HEK293 (cell line): ENCODE measurements at regions not wholly inside any gene's neighbourhood (a gene's known extent, or its start where the extent isn't known, plus 50 kb on each side); places are given as distances from the start of the nearest gene placed in this dataset.

Source experiments
- CTCF ChIA-PET: fragments of 350-600 bp; formaldehyde crosslinking; extraction: SDS; loops from one replicate; lab custom pipeline; 2021; ENCODE audit warnings: antibody characterized with exemption; lab: Yijun Ruan, JAX
- POLR2A ChIA-PET: fragments of 300-600 bp; formaldehyde crosslinking; extraction: SDS; loops from one replicate; lab custom pipeline; 2020; ENCODE audit warnings: antibody characterized with exemption, inconsistent platforms; lab: Yijun Ruan, JAX
- H3K27ac ChIP-seq: fragments of 200-500 bp; sonication (Bioruptor generic); 2 replicates; pipeline ENCODE4 v1.5.1; 2014; ENCODE audit warnings: low read depth, low read length, control low read depth, inconsistent platforms; ENCODE audit errors: extremely low read depth
- H3K36me3 ChIP-seq, 2 experiments: fragments of 200-500 bp in 1 of 2; sonication (Bioruptor generic) in 1 of 2; 1 replicate in 1 of 2; 2 replicates in 1 of 2; pipeline ENCODE4 v1.5.1; 2014 to 2017; ENCODE audit warnings: inconsistent platforms in 2 of 2, low read length in 2 of 2; ENCODE audit not compliant: control insufficient read depth in 2 of 2, insufficient read depth in 1 of 2
- H3K4me1 ChIP-seq: fragments of 200-500 bp; sonication (Bioruptor generic); 2 replicates; pipeline ENCODE4 v1.5.1; 2014; ENCODE audit warnings: mild to moderate bottlenecking, low read length, inconsistent platforms; ENCODE audit not compliant: control insufficient read depth, insufficient read depth
- H3K4me3 ChIP-seq: 2 replicates; pipeline ENCODE4 v1.5.1; 2011; ENCODE audit warnings: low read depth, mild to moderate bottlenecking, control low read depth, low read length, moderate library complexity
- H3K9me3 ChIP-seq: fragments of 200-500 bp; sonication (Bioruptor generic); 2 replicates; pipeline ENCODE4 v1.5.1; 2014; ENCODE audit warnings: low read depth, low read length, inconsistent platforms; ENCODE audit not compliant: control insufficient read depth, insufficient read depth
- HOXA7 ChIP-seq: sonication (generic); formaldehyde crosslinking; IDR thresholded peaks from 2 replicates; pipeline ENCODE4 v1.8.1; 2022; ENCODE audit warnings: missing genetic modification reagents, borderline replicate concordance
- IKZF3 ChIP-seq: fragments of 450-650 bp; IDR thresholded peaks from 2 replicates; pipeline ENCODE4 v1.5.0; 2018; ENCODE audit warnings: missing biosample characterization, mild to moderate bottlenecking, missing genetic modification characterization, moderate library complexity
- KLF16 ChIP-seq: fragments of 450-650 bp; formaldehyde crosslinking; IDR thresholded peaks from 2 replicates; pipeline ENCODE4 v1.5.1; 2017; ENCODE audit warnings: missing biosample characterization, missing genetic modification characterization
- SCRT1 ChIP-seq: fragments of 450-650 bp; formaldehyde crosslinking; IDR thresholded peaks from 2 replicates; pipeline ENCODE4 v1.5.1; 2016; ENCODE audit warnings: missing biosample characterization, missing genetic modification characterization, borderline replicate concordance
- ZBTB48 ChIP-seq: fragments of 450-650 bp; formaldehyde crosslinking; IDR thresholded peaks from 2 replicates; pipeline ENCODE4 v1.5.1; 2016; ENCODE audit warnings: missing biosample characterization, missing genetic modification characterization
- ZNF114 ChIP-seq: fragments of 450-650 bp; formaldehyde crosslinking; IDR thresholded peaks from 2 replicates; pipeline ENCODE4 v1.5.0; 2017; ENCODE audit warnings: missing biosample characterization, missing genetic modification characterization
- ZNF2 ChIP-seq: fragments of 450-650 bp; formaldehyde crosslinking; IDR thresholded peaks from 2 replicates; pipeline ENCODE4 v1.5.1; 2016; ENCODE audit warnings: missing biosample characterization, missing genetic modification characterization
- ZNF214 ChIP-seq: fragments of 450-650 bp; formaldehyde crosslinking; IDR thresholded peaks from 2 replicates; pipeline ENCODE4 v1.5.1; 2017; ENCODE audit warnings: missing biosample characterization, mild to moderate bottlenecking, missing genetic modification characterization, borderline replicate concordance
- ZNF223 ChIP-seq: fragments of 450-650 bp; formaldehyde crosslinking; IDR thresholded peaks from 2 replicates; pipeline ENCODE4 v1.5.1; 2016; ENCODE audit warnings: missing biosample characterization, missing genetic modification characterization
- ZNF324 ChIP-seq: fragments of 450-650 bp; formaldehyde crosslinking; IDR thresholded peaks from 2 replicates; pipeline ENCODE4 v1.5.1; 2016; ENCODE audit warnings: missing biosample characterization, missing genetic modification characterization
- ZNF423 ChIP-seq: fragments of 450-650 bp; formaldehyde crosslinking; IDR thresholded peaks from 2 replicates; pipeline ENCODE4 v1.5.1; 2016; ENCODE audit warnings: missing biosample characterization, missing genetic modification characterization
- ZNF433 ChIP-seq: fragments of 450-650 bp; formaldehyde crosslinking; IDR thresholded peaks from 2 replicates; pipeline ENCODE4 v1.5.1; 2016; ENCODE audit warnings: missing biosample characterization, missing genetic modification characterization, low read depth
- ZNF48 ChIP-seq: fragments of 450-650 bp; formaldehyde crosslinking; IDR thresholded peaks from 2 replicates; pipeline ENCODE4 v1.5.1; 2016; ENCODE audit warnings: missing biosample characterization, missing genetic modification characterization
- ZNF660 ChIP-seq: fragments of 450-650 bp; IDR thresholded peaks from 2 replicates; pipeline ENCODE4 v1.5.1; 2018; ENCODE audit warnings: missing biosample characterization, mild to moderate bottlenecking, missing genetic modification characterization
- ZNF792 ChIP-seq: fragments of 450-650 bp; formaldehyde crosslinking; IDR thresholded peaks from 2 replicates; pipeline ENCODE4 v1.5.1; 2016; ENCODE audit warnings: missing biosample characterization, missing genetic modification characterization
- ZSCAN23 ChIP-seq: fragments of 450-650 bp; formaldehyde crosslinking; IDR thresholded peaks from 2 replicates; pipeline ENCODE4 v1.5.1; 2016; ENCODE audit warnings: missing biosample characterization, missing genetic modification characterization
- ZSCAN30 ChIP-seq: fragments of 450-650 bp; IDR thresholded peaks from 2 replicates; pipeline ENCODE4 v1.5.1; 2018; ENCODE audit warnings: missing biosample characterization, mild to moderate bottlenecking, missing genetic modification characterization, moderate library complexity
- ZXDB ChIP-seq: fragments of 450-650 bp; formaldehyde crosslinking; IDR thresholded peaks from 2 replicates; pipeline ENCODE4 v1.5.1; 2016; ENCODE audit warnings: missing biosample characterization, missing genetic modification characterization
- TF ChIP-seq, protein P1 (sequence below): fragments of 450-650 bp; formaldehyde crosslinking; IDR thresholded peaks from 2 replicates; pipeline ENCODE4 v1.5.1; 2016; ENCODE audit warnings: missing biosample characterization, missing genetic modification characterization
- TF ChIP-seq, protein P2 (sequence below): fragments of 450-650 bp; formaldehyde crosslinking; IDR thresholded peaks from 2 replicates; pipeline ENCODE4 v1.5.1; 2016; ENCODE audit warnings: missing biosample characterization, missing genetic modification characterization, borderline replicate concordance
- TF ChIP-seq, protein P3 (sequence below): fragments of 450-650 bp; formaldehyde crosslinking; IDR thresholded peaks from 2 replicates; pipeline ENCODE4 v1.5.1; 2017; ENCODE audit warnings: missing biosample characterization, mild to moderate bottlenecking, missing genetic modification characterization, moderate library complexity
- TF ChIP-seq, protein P4 (sequence below): fragments of 450-650 bp; formaldehyde crosslinking; IDR thresholded peaks from 2 replicates; pipeline ENCODE4; 2016; ENCODE audit warnings: missing biosample characterization, missing genetic modification characterization

DNA sequence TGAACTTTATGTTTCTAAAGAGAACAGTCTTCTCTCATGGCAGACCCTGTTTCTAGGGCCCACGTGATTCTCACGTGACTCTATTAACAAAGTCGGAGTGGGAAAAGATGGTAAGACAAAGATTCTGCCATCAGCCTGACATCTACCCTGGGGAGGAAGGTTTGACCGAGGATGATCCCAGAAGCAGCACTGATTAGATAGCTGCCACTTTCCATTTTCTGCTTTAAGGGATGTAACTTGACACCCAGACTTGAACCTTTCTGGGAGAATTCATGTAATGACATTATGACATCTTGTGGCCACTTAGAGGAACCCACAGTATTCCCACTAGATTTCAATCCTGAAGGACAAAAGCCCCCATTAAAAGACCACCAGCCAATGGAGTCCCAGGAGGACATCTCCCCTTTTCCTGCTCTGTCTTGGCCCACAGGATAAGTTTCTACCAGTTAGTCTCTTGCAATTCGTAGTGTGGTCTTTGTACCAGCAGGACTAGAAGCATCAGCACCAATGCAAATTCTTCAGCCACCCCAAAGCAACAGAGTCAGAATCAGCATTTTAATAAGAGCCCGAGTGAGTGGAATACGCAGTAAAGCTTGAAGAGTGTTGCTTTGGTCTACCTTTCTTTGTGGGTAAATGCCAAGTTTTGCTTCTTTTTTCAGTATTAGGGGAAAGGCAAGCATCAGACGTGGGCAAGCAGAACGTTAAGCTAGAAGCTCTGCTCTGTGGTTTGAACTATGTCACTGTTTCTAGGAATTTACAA, 480.5 kb upstream of the PROK2 start (continued):
- TF ChIP-seq, protein P1, sequence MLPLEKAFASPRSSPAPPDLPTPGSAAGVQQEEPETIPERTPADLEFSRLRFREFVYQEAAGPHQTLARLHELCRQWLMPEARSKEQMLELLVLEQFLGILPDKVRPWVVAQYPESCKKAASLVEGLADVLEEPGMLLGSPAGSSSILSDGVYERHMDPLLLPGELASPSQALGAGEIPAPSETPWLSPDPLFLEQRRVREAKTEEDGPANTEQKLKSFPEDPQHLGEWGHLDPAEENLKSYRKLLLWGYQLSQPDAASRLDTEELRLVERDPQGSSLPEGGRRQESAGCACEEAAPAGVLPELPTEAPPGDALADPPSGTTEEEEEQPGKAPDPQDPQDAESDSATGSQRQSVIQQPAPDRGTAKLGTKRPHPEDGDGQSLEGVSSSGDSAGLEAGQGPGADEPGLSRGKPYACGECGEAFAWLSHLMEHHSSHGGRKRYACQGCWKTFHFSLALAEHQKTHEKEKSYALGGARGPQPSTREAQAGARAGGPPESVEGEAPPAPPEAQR (tag by site-specific recombination): no peak
- no peak for TF ChIP-seq ZNF660 (tag by site-specific recombination)

DNA sequence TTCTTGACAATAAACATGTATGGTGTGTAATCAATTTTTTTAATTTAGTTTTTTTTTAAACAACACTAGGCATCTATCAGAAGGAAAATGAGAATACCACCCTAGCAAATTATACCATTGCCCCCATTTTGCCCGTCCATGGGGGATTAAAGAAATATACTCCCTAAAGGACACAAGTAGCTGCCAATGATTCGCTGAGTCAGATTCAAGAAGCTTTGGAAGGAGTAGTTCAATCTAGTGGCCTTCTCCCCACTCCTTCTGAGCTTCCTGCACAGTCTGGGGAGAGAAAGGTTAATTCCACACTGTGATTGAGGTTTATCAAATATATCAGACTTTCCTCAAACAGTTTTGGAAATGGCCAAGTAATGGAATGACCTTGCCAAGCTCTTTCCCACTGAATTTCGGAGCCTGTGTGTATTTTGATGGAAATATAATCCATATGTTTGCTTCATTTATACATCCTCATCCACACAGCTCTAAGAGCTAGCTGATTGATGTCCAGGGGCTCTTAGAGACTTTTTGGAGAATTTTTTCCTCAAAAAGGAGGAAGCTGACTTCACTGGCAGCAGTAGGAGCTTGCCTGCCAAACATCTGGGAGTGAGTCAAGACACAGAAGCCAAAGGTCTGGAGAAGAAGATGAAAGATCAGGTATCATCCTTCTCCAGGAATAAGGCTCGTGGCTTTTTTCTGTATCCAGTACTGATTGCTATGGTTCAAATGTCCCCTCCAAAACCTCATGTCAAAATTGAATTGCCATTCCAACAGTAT, 478.5 kb upstream of the PROK2 start:
- TF ChIP-seq SCRT1 (tag by site-specific recombination) (no peak), ZNF48 (tag by site-specific recombination) (no peak), ZNF423 (tag by site-specific recombination) (no peak), ZNF792 (tag by site-specific recombination) (no peak), ZNF2 (tag by site-specific recombination) (no peak), ZSCAN30 (tag by site-specific recombination) (no peak), IKZF3 (no peak), ZNF324 (no peak), ZNF223 (tag by site-specific recombination) (no peak), HOXA7 (CRISPR knock-in tag) (no peak), ZNF433 (tag by site-specific recombination) (no peak), ZNF214 (tag by site-specific recombination) (no peak), ZBTB48 (tag by site-specific recombination) (no peak), ZSCAN23 (tag by site-specific recombination) (no peak), ZNF114 (tag by site-specific recombination) (no peak), KLF16 (no peak), ZXDB (no peak)
- TF ChIP-seq, protein P2, sequence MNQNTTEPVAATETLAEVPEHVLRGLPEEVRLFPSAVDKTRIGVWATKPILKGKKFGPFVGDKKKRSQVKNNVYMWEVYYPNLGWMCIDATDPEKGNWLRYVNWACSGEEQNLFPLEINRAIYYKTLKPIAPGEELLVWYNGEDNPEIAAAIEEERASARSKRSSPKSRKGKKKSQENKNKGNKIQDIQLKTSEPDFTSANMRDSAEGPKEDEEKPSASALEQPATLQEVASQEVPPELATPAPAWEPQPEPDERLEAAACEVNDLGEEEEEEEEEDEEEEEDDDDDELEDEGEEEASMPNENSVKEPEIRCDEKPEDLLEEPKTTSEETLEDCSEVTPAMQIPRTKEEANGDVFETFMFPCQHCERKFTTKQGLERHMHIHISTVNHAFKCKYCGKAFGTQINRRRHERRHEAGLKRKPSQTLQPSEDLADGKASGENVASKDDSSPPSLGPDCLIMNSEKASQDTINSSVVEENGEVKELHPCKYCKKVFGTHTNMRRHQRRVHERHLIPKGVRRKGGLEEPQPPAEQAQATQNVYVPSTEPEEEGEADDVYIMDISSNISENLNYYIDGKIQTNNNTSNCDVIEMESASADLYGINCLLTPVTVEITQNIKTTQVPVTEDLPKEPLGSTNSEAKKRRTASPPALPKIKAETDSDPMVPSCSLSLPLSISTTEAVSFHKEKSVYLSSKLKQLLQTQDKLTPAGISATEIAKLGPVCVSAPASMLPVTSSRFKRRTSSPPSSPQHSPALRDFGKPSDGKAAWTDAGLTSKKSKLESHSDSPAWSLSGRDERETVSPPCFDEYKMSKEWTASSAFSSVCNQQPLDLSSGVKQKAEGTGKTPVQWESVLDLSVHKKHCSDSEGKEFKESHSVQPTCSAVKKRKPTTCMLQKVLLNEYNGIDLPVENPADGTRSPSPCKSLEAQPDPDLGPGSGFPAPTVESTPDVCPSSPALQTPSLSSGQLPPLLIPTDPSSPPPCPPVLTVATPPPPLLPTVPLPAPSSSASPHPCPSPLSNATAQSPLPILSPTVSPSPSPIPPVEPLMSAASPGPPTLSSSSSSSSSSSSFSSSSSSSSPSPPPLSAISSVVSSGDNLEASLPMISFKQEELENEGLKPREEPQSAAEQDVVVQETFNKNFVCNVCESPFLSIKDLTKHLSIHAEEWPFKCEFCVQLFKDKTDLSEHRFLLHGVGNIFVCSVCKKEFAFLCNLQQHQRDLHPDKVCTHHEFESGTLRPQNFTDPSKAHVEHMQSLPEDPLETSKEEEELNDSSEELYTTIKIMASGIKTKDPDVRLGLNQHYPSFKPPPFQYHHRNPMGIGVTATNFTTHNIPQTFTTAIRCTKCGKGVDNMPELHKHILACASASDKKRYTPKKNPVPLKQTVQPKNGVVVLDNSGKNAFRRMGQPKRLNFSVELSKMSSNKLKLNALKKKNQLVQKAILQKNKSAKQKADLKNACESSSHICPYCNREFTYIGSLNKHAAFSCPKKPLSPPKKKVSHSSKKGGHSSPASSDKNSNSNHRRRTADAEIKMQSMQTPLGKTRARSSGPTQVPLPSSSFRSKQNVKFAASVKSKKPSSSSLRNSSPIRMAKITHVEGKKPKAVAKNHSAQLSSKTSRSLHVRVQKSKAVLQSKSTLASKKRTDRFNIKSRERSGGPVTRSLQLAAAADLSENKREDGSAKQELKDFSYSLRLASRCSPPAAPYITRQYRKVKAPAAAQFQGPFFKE (tag by site-specific recombination): no peak
- TF ChIP-seq, protein P3, sequence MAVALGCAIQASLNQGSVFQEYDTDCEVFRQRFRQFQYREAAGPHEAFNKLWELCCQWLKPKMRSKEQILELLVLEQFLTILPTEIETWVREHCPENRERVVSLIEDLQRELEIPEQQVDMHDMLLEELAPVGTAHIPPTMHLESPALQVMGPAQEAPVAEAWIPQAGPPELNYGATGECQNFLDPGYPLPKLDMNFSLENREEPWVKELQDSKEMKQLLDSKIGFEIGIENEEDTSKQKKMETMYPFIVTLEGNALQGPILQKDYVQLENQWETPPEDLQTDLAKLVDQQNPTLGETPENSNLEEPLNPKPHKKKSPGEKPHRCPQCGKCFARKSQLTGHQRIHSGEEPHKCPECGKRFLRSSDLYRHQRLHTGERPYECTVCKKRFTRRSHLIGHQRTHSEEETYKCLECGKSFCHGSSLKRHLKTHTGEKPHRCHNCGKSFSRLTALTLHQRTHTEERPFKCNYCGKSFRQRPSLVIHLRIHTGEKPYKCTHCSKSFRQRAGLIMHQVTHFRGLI (tag by site-specific recombination): no peak
- TF ChIP-seq, protein P4, sequence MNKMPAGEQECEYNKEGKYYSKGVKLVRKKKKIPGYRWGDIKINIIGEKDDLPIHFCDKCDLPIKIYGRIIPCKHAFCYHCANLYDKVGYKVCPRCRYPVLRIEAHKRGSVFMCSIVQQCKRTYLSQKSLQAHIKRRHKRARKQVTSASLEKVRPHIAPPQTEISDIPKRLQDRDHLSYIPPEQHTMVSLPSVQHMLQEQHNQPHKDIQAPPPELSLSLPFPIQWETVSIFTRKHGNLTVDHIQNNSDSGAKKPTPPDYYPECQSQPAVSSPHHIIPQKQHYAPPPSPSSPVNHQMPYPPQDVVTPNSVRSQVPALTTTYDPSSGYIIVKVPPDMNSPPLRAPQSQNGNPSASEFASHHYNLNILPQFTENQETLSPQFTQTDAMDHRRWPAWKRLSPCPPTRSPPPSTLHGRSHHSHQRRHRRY: no peak
- Histone ChIP-seq H3K4me3 (no peak overlapping the region), H3K36me3 (no peaks in the 10 kb centered on the region), H3K9me3 (no peaks in the 10 kb centered on the region), H3K27ac (no peak overlapping the region), H3K4me1 (no peaks in the 10 kb centered on the region; the same call in 1 of the 2 replicates)
- ChIA-PET POLR2A (no interaction called here), CTCF (interaction anchor here (0.7 to 1.2 kb wide), 2 partner anchors 308 to 333 kb away, joined by 3 to 4 read pairs; no protein-coding TSS in a partner anchor)
